GM12892 (cell line): ENCODE measurements at regions not wholly inside any gene's neighbourhood (a gene's known extent, or its start where the extent isn't known, plus 50 kb on each side); places are given as distances from the start of the nearest gene placed in this dataset.

Source experiments
- DNase-seq: peaks from one replicate; pipeline ENCODE4 v3.0.0; 2011; ENCODE audit not compliant: insufficient read length
- FAIRE-seq: peaks from 2 replicates; lab custom pipeline; 2011; peaks lifted over from hg19 to GRCh38; lab: Jason Lieb, UNC
- POLR2A ChIP-seq: IDR thresholded peaks from 2 replicates; pipeline ENCODE4 v1.6.1; 2011; ENCODE audit warnings: low read depth, low read length, control low read depth
- POLR2AphosphoS5 ChIP-seq: IDR thresholded peaks from 2 replicates; pipeline ENCODE4 v1.6.1; 2011; ENCODE audit warnings: low read depth, low read length, control low read depth
- TAF1 ChIP-seq: IDR thresholded peaks from 2 replicates; pipeline ENCODE4 v1.6.1; 2011; ENCODE audit warnings: low read depth, mild to moderate bottlenecking, control low read depth, low read length, borderline replicate concordance

DNA sequence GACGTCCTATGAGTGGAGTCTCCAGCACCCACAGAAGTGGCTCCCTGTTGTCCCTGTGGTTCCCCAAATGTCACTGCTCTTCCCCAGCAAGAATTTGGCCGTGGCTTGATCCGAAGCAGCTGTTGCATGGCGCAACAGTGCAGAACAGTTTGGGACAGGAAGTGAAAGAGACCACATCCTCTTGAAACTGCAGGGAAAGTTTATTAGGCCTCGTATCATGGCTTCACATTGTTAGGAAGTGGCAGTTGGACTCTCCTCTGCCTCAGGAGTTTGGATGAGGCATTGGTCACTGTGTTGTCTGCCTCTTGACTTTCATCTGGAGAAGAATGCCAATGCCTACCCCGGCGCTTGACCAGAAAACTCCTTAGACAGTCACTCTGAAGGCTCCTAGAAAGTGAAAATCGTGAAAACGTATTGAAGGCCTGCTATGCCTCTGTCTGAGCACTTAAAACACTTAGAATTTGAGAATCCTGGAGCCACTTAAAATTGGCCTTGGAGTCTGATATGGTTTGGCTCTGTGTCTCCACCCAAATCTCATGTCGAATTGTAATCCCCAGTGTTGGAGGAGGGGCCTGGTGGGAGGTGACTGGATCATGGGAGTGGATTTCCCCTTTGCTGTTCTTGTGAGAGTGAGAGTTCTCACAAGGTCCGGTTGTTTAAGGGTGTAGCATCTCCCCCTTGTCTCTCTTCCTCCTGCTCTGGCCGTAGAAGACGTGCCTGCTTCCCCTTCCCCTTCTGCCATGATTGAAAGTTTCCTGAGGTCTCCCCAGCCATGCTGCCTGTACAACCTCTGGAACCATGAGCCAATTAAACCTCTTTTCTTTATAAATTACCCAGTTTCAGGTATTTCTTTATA, 334.9 kb upstream of the JARID2 start:
- TF ChIP-seq POLR2AphosphoS5 (0 out of 2 replicates have a peak, but pooled peaks have one; percentile 48), TAF1 (no peak), POLR2A (no peak)
- DNase-seq (peak; percentile 31), FAIRE-seq (peak; percentile 89)

DNA sequence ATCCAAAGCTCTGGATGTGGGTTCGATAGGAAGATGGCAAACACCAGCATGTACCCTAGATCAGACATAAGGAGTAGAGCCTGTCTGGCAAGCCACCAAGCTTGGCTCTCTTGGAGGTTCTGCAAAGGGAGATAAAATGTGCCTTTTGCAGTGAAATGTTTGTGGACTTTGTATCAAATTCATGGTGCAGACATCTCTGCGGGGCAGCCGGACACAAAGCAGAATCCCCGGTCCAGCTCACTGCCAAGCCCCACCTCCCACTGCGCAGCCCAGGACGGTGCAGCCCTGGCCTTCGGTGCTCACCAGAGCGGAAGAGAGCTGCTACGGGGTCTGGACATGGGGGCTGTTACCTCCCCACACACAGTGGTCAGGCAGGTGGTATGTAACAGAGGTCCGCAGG, 333.6 kb upstream of the JARID2 start:
- no peak for DNase-seq
- no peak for TF ChIP-seq POLR2A
- TF ChIP-seq POLR2AphosphoS5, result no peak
- TF ChIP-seq TAF1, result no peak
- no peak for FAIRE-seq

DNA sequence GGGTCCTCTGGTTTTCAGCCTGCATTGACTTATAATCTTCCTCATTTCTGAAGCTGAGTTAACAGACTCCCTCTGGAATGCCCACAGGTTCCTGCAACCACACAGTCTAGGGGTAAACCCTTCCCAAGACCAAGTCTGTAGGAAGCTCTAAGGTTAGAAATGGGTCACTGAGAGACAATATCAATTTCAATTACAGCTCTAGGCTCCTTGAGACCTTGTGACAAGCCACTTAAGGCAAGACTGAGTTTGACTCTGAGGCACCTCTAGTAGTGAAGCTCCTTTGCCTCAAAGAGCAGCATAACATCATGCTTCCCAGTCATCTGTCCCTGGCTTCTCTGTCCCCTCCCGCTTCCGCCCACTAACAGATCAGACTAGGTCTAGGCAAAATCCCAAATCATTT, 333.2 kb upstream of the JARID2 start:
- no peak for FAIRE-seq
- no peak for TF ChIP-seq POLR2AphosphoS5
- TF ChIP-seq POLR2A, result no peak
- no peak for TF ChIP-seq TAF1
- no peak for DNase-seq

DNA sequence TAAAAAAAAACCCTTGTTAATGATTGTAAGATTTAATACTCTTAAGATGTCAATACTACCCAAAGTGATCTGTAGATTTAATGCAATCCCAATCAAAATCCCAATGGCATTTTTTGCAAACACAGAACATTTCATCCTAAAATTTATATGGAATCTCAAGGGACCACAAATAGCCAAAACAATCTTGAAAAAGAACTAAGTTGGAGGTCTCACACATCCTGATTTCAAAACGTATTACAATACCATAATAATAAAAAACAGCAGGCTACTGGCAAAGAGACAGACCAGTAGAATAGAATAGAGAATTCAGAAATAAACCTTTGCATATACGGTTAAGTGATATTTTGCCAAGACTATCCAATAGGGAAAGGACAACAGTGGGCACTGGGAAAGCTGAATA, 331.9 kb upstream of the JARID2 start:
- no peak for FAIRE-seq

DNA sequence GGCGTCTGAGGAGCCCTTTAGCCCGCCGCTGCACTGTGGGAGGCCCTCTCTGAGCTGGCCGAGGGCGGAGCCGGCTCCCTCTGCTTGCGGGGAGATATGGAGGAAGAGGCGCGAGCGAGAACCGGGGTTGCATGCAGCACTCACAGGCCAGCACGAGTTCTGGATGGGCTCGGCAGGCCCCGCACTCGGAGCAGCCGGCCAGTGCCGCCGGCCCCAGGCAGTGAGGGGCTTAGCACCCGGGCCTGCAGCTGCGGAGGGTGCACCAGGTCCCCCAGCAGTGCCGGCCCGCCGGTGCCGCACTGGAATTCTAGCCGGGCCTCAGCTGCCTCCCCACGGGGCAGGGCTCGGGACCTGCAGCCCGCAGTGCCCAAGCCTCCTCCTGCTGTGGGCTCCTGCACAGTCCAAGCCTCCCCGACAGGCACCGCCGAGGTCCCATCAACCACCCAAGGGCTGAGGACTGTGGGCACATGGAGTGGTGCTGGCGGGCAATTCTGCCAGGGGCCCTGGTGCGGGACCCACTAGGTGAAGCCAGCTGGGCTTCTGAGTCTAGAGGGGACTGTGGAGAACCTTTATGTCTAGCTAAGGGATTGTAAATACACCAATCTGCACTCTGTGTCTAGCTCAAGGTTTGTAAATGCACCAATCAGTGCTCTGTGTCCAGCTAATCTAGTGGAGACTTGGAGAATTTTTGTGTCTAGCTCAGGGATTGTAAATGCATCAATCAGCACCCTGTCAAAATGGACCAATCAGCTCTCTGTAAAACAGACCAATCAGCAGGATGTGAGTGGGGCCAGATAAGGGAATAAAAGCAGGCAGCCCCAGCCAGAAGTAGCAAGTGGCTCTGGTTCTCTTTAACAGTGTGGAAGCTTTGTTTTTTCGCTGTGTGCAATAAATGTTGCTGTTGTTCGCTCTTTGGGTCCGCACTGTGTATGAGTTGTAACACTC, 329.7 kb upstream of the JARID2 start:
- DNase-seq, result no peak
- no peak for FAIRE-seq
- TF ChIP-seq POLR2AphosphoS5, result no peak
- no peak for TF ChIP-seq POLR2A
- TF ChIP-seq TAF1, result no peak

More for the DNA sequence above, 331.9 kb upstream of the JARID2 start:
- no peak for TF ChIP-seq TAF1
- no peak for TF ChIP-seq POLR2A
- no peak for TF ChIP-seq POLR2AphosphoS5
- DNase-seq, result no peak

DNA sequence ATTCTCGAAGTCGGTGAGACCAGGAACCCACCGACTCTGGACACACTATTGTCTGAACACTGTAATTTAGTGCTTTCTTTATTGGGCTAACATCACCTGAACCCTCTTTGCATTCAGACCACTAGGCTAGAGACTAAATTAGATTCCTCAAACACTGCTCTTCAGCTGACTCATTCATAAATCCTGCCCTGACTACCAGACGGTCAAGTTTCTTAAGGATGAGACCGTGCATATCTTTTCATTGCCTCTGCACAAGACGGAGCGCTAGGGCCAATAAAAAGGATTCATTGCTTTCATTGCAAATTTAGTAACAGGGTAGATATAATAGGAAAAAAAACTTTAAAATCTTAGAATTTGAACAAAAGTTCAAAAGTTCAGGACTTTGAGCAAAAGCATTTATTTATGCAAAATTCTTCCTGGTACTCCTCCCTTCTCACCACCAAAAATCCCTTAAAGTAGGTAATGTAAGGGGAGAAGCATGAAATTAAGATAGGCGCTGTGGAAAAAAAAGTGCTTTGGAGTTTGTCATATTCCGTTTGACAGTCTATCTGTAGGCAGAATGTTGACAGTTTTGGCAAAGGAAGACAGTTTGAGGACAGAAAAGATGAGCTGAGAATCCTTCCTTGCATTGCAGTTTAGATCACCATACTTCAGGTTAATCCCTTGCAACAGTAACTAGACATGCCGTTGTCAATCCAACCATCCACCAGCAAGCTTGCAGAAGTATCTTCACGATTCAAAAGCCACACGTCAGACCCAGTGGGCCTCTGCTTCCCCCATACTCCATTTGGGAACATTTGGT, 328.6 kb upstream of the JARID2 start:
- DNase-seq, result no peak
- FAIRE-seq, result no peak
- no peak for TF ChIP-seq TAF1

DNA sequence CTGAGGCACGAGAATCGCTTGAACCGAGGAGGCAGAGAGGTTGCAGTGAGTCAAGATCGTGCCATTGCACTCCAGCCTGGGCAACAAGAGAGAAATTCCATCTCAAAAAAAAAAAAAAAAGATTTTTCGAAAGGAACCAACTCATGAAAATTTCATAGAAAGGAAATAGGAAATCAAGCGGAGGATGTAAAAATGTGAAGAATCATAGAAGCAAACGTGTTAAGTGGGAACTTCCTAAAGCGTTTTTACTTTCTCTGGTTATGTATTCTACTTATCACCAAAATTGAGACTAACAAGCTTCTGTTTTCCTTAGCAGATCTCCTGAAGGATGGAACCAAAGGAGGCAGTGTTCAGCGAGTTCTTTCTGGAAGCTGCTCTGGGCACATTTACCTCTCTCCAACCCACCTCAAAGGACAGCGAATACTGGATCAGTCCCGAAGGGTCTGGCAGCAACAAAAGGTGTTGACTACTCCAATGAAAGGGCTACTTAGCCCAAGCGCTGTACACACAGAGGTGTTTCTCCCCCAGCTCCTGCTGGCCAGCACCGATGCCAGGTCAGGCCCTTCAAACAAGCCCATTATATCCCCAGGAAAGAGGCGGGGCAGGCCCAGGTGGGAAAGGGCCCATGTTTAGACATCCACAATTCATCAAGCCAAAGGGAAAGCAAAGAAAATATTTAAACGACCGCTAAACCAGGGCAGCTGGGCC, 327.5 kb upstream of the JARID2 start:
- no peak for TF ChIP-seq POLR2A
- TF ChIP-seq TAF1, result no peak
- no peak for TF ChIP-seq POLR2AphosphoS5
- DNase-seq (no peak), FAIRE-seq (no peak)

DNA sequence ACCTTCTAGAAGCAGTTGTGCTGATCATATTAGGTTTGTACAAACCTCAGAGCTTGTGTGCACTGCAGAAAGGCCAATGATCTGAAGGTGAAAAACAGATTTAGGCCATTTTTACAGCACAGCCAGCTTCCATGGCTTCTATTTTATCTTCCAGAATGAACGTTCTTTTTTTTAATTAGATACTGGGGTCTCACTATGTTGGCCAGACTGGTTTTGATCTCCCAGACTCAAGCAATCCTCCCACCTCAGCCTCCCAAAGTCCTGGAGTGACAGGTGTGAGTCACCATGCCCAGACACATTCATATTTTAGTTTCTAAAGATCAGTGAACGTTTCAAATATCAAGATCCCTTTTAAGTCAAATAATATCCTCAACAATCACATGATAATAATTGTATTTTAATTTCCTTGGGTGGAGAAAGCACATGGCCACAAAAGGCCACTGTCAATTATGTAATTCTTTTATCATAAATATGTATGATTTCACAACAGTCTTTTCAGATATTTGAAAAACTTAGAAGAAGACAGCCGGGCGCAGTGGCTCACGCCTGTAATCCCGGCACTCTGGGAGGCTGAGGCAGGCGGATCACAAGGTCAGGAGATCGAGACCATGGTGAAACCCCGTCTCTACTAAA, 326.7 kb upstream of the JARID2 start:
- DNase-seq (no peak), FAIRE-seq (no peak)
- no peak for TF ChIP-seq POLR2A
- no peak for TF ChIP-seq POLR2AphosphoS5
- no peak for TF ChIP-seq TAF1

DNA sequence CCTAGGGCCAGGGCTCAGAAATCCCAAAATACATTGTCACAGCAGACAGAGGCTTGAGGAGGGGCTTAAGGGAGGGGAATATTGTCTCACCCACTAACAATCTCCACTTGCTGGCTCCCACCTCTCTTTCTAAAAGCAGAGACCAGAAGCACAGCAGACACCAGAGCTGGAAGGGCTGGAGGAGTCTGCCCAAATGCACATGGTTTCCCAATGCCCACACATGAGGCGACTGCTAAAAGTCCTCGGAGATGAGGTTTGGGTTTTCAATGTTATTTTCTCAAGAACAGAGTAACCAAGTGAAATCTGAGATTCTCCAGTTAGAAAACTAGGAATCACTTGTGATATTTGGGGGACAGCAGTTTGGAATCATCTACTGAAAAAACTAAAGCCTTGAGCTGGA, 325.6 kb upstream of the JARID2 start:
- no peak for FAIRE-seq

DNA sequence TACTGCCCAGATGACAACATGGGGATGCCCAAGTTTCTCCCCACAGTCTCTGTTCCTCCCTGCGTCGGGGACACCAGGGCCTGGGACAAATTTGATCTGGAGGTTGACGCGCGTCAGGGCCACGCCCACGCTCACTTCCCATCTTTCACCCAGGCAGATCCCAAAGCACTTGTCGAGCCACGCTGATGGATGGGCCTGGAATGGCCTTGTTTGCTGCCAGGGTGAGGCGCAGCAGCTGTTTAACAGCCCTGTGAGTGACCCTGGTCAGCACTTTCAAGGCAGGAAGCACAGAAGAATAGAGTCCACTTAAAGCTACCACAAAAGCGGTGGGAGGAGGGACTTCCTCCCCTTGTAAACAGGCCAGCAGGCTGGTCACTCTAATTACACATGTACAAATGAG, 324.7 kb upstream of the JARID2 start:
- DNase-seq (no peak), FAIRE-seq (no peak)
- TF ChIP-seq POLR2AphosphoS5 (no peak), TAF1 (no peak), POLR2A (no peak)

More for the DNA sequence above, 325.6 kb upstream of the JARID2 start:
- DNase-seq, result no peak
- TF ChIP-seq POLR2A (no peak), POLR2AphosphoS5 (no peak), TAF1 (no peak)
